Glomerular visceral epithelial cell (primary cell): ENCODE measurements at regions not wholly inside any gene's neighbourhood (a gene's known extent, or its start where the extent isn't known, plus 50 kb on each side); places are given as distances from the start of the nearest gene placed in this dataset.
"Not testable (repeated sequence)": the region's sequence is repeated elsewhere in the genome, so short reads cannot be mapped to it uniquely, and the experiment has no call there.

Experiments
- DNase-seq: peaks from one replicate; pipeline ENCODE4 v3.0.0-alpha.2; 2016; ENCODE audit errors: extremely low spot score

DNA sequence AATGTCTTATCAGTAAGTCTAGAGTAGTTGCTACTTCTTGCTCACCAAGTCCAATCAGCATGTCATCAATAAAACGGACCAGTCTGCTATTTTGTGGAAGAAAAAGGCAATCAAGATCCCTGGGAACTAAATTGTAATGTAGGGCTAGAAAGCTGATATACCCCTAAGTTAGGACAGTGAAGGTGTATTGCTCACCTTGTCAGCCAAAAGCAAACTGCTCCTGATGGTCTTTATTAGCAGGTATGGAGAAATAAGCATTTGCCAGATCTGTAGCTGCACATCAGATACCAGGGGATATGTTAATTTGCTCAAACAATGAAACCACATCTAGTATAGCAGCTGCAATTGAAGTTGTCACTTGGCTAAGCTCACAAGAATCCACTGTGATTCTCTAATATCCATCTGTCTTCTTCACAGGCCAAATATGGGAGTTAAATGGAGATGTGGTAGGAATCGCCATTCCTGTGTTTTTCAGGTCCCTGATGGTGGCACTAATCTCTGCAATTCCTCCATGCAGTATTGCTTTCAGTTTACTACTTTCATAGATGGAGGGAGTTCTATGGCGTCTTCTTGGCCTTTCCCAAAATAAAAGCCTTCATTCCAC, 75.0 kb downstream of the TMEM237 start:
- DNase-seq, result no peak

DNA sequence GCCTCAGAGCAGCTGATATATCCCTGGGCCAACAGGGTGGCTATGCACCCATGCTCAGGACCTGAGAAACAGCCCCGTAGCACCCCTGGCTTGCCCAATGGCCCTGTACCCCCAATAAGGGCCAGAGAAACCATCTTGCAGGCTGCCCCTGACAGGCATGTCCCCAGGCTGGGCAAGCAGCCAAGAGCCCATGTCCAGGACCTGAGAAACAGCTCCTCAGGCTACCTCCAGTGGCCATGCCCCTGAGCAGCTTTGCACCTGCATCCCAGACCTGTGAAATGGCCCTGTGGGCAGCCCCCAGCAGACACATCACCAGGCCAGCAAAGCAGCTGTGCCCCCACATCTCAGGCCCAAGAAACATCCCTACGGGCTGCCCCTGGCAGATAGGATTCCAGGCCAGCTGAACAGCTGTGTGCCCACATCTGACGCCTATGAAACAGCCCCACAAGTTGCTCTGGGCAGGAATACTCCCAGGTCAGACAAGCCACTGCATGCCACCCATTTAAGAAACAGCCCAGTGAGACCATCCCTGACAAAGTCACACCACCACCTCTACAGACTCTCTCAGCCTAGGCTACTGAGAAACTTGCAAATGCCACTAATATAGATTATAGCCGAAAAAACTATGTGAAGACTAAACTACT, 84.1 kb downstream of the TMEM237 start:
- DNase-seq, result no peak

DNA sequence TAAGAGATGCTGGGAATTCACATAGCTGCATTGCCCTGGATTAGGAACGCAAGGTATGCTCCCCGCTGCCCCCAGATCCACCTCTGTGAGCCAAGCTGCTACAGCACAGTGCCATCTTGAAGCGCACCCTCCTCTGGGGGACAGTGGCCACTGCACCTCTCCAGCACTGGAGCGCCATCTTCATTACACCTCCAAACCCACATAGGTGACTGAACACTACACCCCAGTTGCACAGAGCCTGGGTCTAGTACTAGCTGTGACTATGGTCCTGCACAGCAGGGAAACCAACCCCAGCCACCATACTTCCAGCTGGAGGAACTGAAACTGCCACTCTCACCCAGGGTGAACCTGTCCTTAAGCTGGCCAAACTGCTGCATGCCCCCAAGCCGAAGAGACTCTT, 84.6 kb downstream of the TMEM237 start:
- no peak for DNase-seq

DNA sequence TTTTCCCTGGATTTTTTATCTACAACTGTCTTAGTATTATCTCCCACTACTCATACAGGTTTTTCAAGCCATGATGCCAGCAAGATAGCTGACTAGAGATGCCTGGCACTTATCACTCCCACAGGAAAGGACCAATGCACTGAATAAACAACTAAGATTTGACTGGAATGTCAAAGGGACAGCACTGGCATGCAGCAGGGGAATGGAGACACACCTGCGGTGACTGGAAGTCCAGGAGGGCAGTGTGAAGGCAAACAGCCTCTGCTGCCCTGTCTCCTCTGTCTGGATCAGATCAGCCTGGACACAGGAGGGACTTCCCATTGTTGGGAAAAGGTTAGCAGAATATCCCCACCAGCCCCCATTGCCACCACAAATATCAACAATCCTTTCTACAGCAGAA, 85.1 kb downstream of the TMEM237 start:
- DNase-seq, result no peak

DNA sequence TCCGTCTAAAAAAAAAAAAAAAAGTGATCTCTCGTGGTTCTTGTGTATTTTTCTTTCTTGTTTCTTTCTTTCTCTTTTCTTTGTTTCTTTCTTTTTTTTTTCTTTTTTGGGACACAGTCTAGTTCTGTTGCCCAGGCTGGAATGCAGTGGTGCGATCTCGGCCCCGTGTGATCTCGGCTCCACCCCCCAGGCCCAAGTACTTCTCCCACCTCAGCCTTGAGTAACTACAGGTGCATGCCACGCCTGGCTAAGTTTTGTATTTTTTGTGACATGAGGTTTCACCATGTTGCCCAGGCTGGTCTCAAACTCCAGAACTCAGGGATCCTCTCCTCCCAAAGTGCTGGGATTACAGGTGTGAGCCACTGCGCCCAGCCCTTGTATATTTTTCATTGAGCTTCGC, 91.4 kb downstream of the TMEM237 start:
- DNase-seq, result no peak

DNA sequence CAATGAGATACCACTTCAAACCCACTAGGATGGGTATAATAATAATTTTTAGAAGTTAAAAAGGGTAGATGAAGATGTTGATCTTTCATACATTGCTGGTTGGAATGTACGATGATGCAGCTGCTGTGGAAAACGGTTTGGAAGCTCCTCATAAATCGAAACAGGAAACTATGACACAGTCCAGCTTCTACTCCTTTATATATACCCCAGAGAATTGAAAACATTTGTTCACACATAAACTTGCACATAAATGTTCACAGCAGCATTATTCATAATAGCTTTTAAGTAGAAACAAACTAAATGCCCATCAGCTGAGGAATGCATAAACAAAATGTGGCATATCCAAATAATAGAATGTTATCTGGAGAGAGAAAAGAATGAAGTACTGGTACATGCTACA, 95.0 kb downstream of the STRADB start:
- no peak for DNase-seq

DNA sequence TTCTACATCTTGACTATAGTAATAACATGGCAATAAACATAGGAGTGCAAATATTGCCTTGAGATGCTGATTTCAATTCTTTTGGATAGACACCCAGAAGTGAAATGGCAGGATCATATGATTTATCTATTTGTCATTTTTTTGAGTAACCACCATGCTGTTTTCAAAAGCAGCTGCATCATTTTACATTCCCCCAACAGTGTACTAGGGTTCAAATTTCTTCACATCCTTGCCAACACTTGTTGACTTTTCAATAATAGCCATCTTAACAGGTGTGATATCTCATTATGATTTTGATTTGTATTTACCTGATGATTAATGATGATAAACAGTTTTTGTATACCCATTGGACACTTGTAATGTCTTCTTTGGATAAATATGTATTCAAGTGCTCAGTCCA, 90.8 kb downstream of the STRADB start:
- no peak for DNase-seq

DNA sequence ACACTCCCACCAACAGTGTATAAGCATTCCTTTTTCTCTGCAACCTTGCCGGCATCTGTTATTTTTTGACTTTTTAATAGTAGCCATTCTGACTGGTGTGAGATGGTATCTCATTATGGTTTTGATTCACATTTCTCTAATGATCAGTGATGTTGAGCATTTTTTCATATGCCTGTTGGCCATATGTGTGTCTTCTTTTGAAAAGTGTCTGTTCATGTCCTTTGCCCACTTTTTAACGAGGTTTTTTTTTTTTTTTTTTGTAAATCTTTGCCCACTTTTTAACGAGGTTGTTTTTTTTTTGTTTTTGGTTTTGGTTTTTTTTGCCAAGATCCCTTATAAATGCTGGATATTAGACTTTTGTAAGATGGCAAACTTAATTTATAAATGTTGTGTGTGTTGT, 87.7 kb downstream of the STRADB start:
- not testable (repeated sequence) for DNase-seq

DNA sequence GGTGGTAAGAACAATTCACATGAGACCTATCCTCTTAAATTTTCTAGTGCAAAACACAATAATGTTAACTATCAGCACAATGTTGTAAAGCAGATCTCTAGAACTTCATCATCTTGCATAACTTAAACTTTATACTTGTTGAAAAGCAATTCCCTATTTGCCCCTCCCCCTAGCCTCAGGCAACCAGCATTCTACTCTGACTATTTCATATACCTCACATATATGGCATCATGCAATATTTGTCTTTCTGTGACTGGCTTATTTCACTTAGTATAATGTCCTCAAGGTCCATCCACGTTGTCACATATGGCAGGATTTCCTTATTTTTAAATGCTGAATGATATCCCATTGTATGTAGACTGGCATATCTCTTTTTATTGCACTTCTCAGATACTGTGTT, 86.5 kb downstream of the STRADB start:
- DNase-seq, result no peak

DNA sequence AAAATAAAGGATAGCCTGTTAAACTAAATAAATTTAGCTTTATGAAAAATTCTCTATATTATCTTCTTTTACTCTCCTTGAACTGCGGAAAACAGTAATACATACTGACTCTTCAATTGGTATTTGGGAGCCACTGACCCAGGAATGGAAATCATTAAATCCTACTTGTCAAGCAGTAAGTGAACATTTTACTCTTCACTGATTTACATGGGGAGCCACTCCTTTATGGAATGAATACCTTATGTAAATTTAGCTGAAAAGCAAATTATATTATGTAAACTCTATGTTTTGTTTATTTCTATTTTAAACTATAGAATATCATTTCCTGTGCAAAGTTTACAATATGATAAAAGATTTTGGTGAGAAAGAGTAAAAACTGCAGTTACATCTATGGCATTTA, 85.2 kb downstream of the STRADB start:
- no peak for DNase-seq

DNA sequence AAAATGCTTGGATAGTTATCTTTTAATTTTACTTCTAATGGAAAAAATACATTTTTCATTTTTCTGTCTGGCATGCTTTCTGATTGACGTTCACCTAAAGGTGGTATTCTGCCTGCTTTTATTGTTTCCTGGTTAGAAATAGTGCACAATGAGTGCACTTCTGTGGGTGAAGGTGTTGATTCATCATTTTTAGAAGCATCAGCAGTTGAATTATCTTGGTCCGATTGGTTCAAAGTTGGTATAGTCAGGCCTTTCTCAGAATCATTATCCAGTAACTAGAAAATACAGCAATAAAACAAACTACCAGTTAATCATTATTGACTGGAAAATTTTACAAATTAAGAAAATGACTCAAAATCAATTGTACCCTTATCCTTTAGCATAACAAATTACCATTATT, 84.5 kb downstream of the STRADB start:
- no peak for DNase-seq

DNA sequence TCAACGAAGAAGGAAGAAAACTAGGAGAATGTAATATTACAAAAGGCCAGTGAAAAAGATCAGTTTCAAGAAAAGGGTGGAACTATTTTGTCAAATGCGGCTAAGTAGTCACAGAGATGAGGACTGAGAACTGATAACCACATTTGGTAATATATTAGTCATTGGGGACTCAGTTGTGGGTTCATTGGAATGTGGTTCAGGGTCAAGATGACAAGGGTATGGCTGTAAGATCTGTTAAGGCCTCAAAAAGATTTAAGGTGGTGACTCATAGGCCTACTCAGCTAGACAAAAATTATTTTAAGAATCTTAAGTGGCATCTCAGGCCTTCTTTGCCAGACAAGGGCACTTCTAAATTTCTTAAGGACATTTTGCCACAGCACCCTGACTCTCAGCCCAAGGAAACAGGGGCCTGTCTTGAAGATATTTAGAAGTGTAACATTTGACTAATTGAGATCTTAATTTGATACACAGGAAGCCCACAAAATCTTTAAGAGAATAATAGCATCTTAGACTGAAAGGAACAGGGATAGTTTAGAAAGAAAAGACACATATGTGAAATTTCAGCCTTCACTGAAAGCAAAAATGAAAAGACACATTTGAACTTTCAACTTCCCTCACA, 81.3 kb downstream of the STRADB start:
- peak; percentile 78 for DNase-seq
